ENCODE measurements at regions not wholly inside any gene's neighbourhood (a gene's known extent, or its start where the extent isn't known, plus 50 kb on each side); places are given as distances from the start of the nearest gene placed in this dataset.

- H3K9me3 ChIP-seq (ENCODE audit: low read depth) = no peaks in the 10 kb centered on the region
- no peaks in the 10 kb centered on the region for H4K20me1 ChIP-seq (ENCODE audit: insufficient read depth, poor library complexity, severe bottlenecking)
- H3K9me2 ChIP-seq (replicated peaks; ENCODE audit: insufficient read depth) = no peaks in the 10 kb centered on the region
- no peaks in the 10 kb centered on the region for H3K4me1 ChIP-seq (ENCODE audit: insufficient read depth)
- H3K79me2 ChIP-seq = no peaks in the 10 kb centered on the region
- no peaks in the 10 kb centered on the region for H3K27me3 ChIP-seq
- 92% methylated on average over 14 of the region's 14 CpGs for WGBS (ENCODE audit: low lambda C conversion rate, missing lambda C conversion rate)
- no peak overlapping the region for H2AFZ ChIP-seq
- DNase-seq (ENCODE audit: low spot score) = no peak
- no peak overlapping the region for H3K27ac ChIP-seq
- no peaks in the 10 kb centered on the region for H3K36me3 ChIP-seq (replicated peaks; ENCODE audit: insufficient read depth, low read depth)
- no peak overlapping the region for H3K4me3 ChIP-seq
- TF ChIP-seq CTCF (IDR thresholded peaks at IDR 0.05; ENCODE audit: poor library complexity) (no peak), EZH2phosphoT487 (IDR thresholded peaks at IDR 0.05; ENCODE audit: low read depth, severe bottlenecking, unreplicated experiment) (no peak), EZH2 (IDR thresholded peaks at IDR 0.05; ENCODE audit: borderline replicate concordance) (no peak)
- H3K4me2 ChIP-seq = no peak overlapping the region
Measured at GRCh38 chr2:236702657-236703372, 133.2 kb downstream of the ACKR3 start.

- H3K9me2 ChIP-seq (replicated peaks; ENCODE audit: insufficient read depth) = no peaks in the 10 kb centered on the region
- no peaks in the 10 kb centered on the region for H3K36me3 ChIP-seq (replicated peaks; ENCODE audit: insufficient read depth, low read depth)
- no peaks in the 10 kb centered on the region for H3K79me2 ChIP-seq
- no peak for DNase-seq (ENCODE audit: low spot score)
- H3K4me3 ChIP-seq = no peak overlapping the region
- no peaks in the 10 kb centered on the region for H3K9me3 ChIP-seq (ENCODE audit: low read depth)
- no peaks in the 10 kb centered on the region for H3K27me3 ChIP-seq
- no peak overlapping the region for H3K27ac ChIP-seq
- 95% methylated on average over 2 of the region's 2 CpGs for WGBS (ENCODE audit: low lambda C conversion rate, missing lambda C conversion rate)
- H2AFZ ChIP-seq = no peak overlapping the region
- no peak overlapping the region for H3K4me2 ChIP-seq
- TF ChIP-seq CTCF (IDR thresholded peaks at IDR 0.05; ENCODE audit: poor library complexity) = no peak
- TF ChIP-seq EZH2 (IDR thresholded peaks at IDR 0.05; ENCODE audit: borderline replicate concordance) = no peak
- no peak for TF ChIP-seq EZH2phosphoT487 (IDR thresholded peaks at IDR 0.05; ENCODE audit: low read depth, severe bottlenecking, unreplicated experiment)
- H3K4me1 ChIP-seq (ENCODE audit: insufficient read depth) = no peaks in the 10 kb centered on the region
- H4K20me1 ChIP-seq (ENCODE audit: insufficient read depth, poor library complexity, severe bottlenecking) = no peaks in the 10 kb centered on the region
Measured at GRCh38 chr2:236703373-236703709, 133.7 kb downstream of the ACKR3 start.

- no peak overlapping the region for H3K27ac ChIP-seq
- H3K9me3 ChIP-seq (ENCODE audit: low read depth) = no peaks in the 10 kb centered on the region
- H3K4me1 ChIP-seq (ENCODE audit: insufficient read depth) = no peaks in the 10 kb centered on the region
- TF ChIP-seq EZH2phosphoT487 (IDR thresholded peaks at IDR 0.05; ENCODE audit: low read depth, severe bottlenecking, unreplicated experiment) (no peak), EZH2 (IDR thresholded peaks at IDR 0.05; ENCODE audit: borderline replicate concordance) (no peak), CTCF (IDR thresholded peaks at IDR 0.05; ENCODE audit: poor library complexity) (no peak)
- H3K4me3 ChIP-seq = no peak overlapping the region
- no peaks in the 10 kb centered on the region for H3K79me2 ChIP-seq
- no peaks in the 10 kb centered on the region for H3K27me3 ChIP-seq
- no peaks in the 10 kb centered on the region for H3K9me2 ChIP-seq (replicated peaks; ENCODE audit: insufficient read depth)
- no peaks in the 10 kb centered on the region for H3K36me3 ChIP-seq (replicated peaks; ENCODE audit: insufficient read depth, low read depth)
- H4K20me1 ChIP-seq (ENCODE audit: insufficient read depth, poor library complexity, severe bottlenecking) = no peaks in the 10 kb centered on the region
- no peak overlapping the region for H3K4me2 ChIP-seq
- WGBS (ENCODE audit: low lambda C conversion rate, missing lambda C conversion rate) = 95% methylated on average over 10 of the region's 10 CpGs
- H2AFZ ChIP-seq = no peak overlapping the region
- DNase-seq (ENCODE audit: low spot score) = no peak
Measured at GRCh38 chr2:236703906-236704305, 134.3 kb downstream of the ACKR3 start.
